Ectodermal cell (in vitro differentiated cells): ENCODE measurements at regions not wholly inside any gene's neighbourhood (a gene's known extent, or its start where the extent isn't known, plus 50 kb on each side); places are given as distances from the start of the nearest gene placed in this dataset.

Experiments
- H3K27ac ChIP-seq: 2 replicates; pipeline ENCODE4 v1.7.0; 2013; ENCODE audit warnings: mild to moderate bottlenecking, low read depth, low read length; ENCODE audit not compliant: insufficient read depth, poor library complexity, severe bottlenecking
- H3K27me3 ChIP-seq: 2 replicates; pipeline ENCODE4 v1.7.0; 2013; ENCODE audit warnings: mild to moderate bottlenecking, low read length; ENCODE audit not compliant: insufficient read depth, control insufficient read depth, poor library complexity, severe bottlenecking
- H3K36me3 ChIP-seq: one replicate; pipeline ENCODE4 v1.7.0; 2013; ENCODE audit warnings: low read length; ENCODE audit not compliant: control insufficient read depth, insufficient read depth
- H3K4me1 ChIP-seq: one replicate; pipeline ENCODE4 v1.7.0; 2013; ENCODE audit warnings: low read length; ENCODE audit not compliant: control insufficient read depth, insufficient read depth
- H3K4me3 ChIP-seq: 2 replicates; pipeline ENCODE4 v1.7.0; 2013; ENCODE audit warnings: low read depth, low read length, control low read depth; ENCODE audit not compliant: insufficient read depth
- H3K9me3 ChIP-seq: 2 replicates; pipeline ENCODE4 v1.7.0; 2013; ENCODE audit warnings: mild to moderate bottlenecking, low read length, moderate library complexity; ENCODE audit not compliant: control insufficient read depth
- WGBS, 2 experiments: methylation state at CpG; one replicate each; pipeline ENCODE4 v1.1.7; 2013; ENCODE audit warnings: missing lambda C conversion rate in 2 of 2; 5-methylcytosine and 5-hydroxymethylcytosine counted together

DNA sequence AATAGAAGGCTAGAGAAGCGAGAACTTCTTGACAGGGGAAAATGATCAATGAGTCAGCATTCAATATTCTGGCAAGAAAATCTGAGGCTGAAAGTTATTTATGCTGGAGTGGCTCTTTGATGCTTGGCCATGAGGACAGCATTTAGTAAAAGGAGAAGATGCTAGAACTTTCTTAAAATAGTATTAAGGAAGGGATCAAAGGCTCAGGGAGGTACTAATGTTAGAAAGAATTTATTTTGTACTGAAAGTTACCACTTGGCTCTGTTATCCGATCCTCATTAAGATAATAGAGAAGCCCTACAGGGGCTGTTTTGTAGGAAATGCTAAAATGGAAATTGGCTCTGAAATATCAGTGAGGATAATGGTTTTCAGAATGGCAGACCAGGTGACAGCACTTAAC, 1774.6 kb upstream of the PCDH20 start:
- 98 to 100% methylated on average over 2 of the region's 2 CpGs for WGBS, 2 experiments
- H3K4me1 ChIP-seq, result no peaks in the 10 kb centered on the region

DNA sequence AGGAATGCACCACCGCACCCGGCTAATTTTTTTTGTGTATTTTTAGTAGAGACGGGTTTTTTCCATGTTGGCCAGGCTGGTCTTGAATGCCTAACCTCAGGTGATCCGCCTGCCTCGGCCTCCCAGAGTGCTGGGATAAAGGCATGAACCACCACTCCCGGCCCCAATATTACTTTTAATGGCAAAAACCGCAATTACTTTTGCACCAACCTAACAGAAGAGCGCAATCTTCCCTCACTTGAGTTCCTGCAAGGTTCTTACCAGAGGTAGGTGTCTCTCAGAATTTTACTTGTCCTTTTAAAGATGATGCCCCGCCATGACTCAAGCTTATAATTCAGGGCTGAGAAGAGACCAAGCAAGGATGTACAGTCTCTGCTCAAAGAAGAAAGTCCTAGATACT, 1774.1 kb upstream of the PCDH20 start:
- 92% methylated on average over 9 of the region's 9 CpGs for WGBS, 2 experiments

More for the DNA sequence above, 1774.6 kb upstream of the PCDH20 start:
- H3K27ac ChIP-seq, result no peak overlapping the region
- no peaks in the 10 kb centered on the region for H3K36me3 ChIP-seq
- H3K4me3 ChIP-seq, result no peak overlapping the region
- no peaks in the 10 kb centered on the region for H3K27me3 ChIP-seq
- H3K9me3 ChIP-seq, result no peaks in the 10 kb centered on the region

DNA sequence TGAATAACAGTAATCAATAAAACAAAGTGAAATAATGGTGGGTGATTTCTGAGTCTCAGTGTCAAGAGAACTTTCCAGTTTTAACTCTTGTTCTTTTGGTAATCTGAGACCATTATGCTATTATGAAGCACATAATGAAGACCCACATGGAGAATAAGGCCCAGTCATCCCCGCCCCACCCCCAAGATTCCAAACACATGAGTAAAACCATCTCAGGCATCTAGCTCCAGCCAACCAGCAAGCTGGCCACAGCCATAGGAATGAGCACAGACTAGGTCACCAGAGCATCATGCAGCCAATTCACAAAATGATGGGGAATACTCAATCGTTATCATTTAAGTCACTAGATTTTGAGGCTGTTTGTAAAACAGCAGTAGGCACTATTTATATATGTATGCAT, 1769.0 kb upstream of the PCDH20 start:
- no peaks in the 10 kb centered on the region for H3K36me3 ChIP-seq
- no peak overlapping the region for H3K4me3 ChIP-seq
- no peaks in the 10 kb centered on the region for H3K4me1 ChIP-seq
- WGBS, 2 experiments, result 58 to 78% methylated on average over 2 of the region's 2 CpGs
- H3K27ac ChIP-seq, result no peak overlapping the region
- H3K27me3 ChIP-seq, result no peaks in the 10 kb centered on the region
- no peaks in the 10 kb centered on the region for H3K9me3 ChIP-seq

More for the DNA sequence above, 1774.1 kb upstream of the PCDH20 start:
- no peak overlapping the region for H3K27ac ChIP-seq
- H3K4me3 ChIP-seq, result no peak overlapping the region
- no peaks in the 10 kb centered on the region for H3K4me1 ChIP-seq
- no peaks in the 10 kb centered on the region for H3K27me3 ChIP-seq
- no peaks in the 10 kb centered on the region for H3K36me3 ChIP-seq
- H3K9me3 ChIP-seq, result no peaks in the 10 kb centered on the region

DNA sequence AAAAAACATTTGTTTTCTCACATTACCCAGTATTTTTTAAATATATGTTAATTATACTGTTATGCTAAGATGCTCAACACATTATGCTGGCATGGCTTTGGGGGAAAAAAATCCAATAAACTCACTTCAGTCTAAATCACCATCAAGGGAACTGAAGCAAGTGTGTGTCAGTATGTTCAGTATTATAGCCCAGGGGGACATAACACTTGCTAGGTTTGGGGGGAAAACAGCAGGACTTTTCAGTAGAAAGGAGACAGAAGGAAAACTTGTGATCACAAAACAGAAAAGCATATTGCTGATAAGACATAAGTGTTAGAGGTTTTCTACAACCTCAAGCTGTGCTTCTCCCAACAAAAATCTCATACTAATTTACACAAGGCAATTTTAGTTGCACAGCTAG, 1759.9 kb upstream of the PCDH20 start:
- H3K36me3 ChIP-seq, result no peaks in the 10 kb centered on the region

DNA sequence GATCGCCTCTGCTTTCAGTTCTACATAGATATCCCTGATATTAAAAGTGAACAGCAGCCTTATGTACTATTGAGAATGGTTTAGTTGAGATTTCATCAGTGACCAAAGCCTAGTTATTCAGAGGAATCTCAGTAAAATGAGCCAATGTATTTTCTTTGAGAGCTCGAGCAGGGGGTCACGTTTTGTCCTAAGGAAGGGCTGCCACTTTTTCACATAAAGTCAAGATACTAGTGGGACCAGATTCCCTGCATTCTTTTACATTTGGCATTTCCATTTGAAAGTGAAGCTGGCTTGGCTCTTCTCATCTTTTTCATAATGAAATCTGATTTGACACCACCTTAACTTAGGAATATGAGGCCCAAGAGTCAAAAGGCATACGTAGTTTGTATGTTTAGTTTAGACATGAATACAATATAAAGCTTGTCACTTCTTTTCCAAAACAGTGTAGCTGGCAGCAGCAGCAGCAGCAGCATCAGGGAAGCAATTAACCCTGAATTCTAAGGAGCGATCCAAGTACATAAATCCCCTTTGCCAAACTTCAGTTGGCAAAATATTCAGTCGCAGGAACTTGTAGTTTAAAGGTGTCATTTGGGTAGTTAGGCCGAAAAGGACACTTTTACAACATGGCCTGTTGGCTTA, 1752.2 kb upstream of the PCDH20 start:
- Histone ChIP-seq H3K27me3 (no peaks in the 10 kb centered on the region), H3K36me3 (no peaks in the 10 kb centered on the region), H3K9me3 (no peaks in the 10 kb centered on the region), H3K4me1 (peaks cover 7% of the 10 kb centered on the region), H3K27ac (no peak overlapping the region), H3K4me3 (no peak overlapping the region)
- 67 to 69% methylated on average over 6 of the region's 7 CpGs for WGBS, 2 experiments

More for the DNA sequence above, 1759.9 kb upstream of the PCDH20 start:
- Histone ChIP-seq H3K4me1 (no peaks in the 10 kb centered on the region), H3K9me3 (no peaks in the 10 kb centered on the region), H3K27me3 (no peaks in the 10 kb centered on the region), H3K4me3 (no peak overlapping the region), H3K27ac (no peak overlapping the region)

DNA sequence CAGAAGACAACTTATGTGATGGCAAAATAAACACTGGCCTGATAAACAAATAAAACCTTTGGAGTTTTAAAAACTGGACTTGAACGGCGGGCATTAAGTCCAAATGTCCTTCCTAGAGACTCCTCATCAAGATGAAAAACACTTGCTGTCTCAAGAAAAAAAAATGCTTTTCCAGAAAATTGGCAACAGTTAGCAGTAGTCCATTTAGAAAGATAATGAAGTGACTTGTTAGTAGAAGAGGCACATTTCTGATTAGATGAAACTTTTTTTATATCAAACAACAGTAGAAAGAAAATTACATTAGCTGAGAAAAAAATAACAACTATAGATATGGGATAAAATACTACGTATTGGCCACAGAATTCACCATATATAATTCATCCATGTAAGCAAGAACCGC, 1750.7 kb upstream of the PCDH20 start:
- Histone ChIP-seq H3K4me3 (no peak overlapping the region), H3K9me3 (no peaks in the 10 kb centered on the region), H3K27me3 (no peaks in the 10 kb centered on the region), H3K36me3 (no peaks in the 10 kb centered on the region), H3K4me1 (peaks cover 7% of the 10 kb centered on the region), H3K27ac (no peak overlapping the region)
- WGBS, 2 experiments, result 74 to 88% methylated on average over 2 of the region's 4 CpGs

DNA sequence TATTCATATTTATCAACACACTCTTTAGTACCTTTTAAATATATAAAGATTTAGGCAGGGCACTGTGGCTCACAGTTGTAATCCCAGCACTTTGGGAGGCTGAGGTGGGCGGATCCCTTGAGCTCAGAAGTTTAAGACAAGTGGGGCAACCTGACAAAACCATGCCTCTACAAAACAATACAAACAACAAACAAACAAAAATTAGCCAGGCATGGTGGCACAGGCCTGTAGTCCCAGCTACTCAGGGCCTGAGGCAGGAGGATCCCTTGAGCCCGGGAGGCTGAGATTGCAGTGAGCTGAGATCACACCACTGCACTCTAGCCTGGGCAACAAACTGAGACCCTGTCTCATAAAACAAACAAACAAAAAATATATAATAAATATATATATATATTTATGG, 1748.3 kb upstream of the PCDH20 start:
- Histone ChIP-seq H3K4me1 (peaks cover 7% of the 10 kb centered on the region), H3K4me3 (no peak overlapping the region), H3K27me3 (no peaks in the 10 kb centered on the region), H3K9me3 (no peaks in the 10 kb centered on the region), H3K36me3 (no peaks in the 10 kb centered on the region), H3K27ac (no peak overlapping the region)
- 80 to 89% methylated on average over 2 of the region's 2 CpGs for WGBS, 2 experiments

DNA sequence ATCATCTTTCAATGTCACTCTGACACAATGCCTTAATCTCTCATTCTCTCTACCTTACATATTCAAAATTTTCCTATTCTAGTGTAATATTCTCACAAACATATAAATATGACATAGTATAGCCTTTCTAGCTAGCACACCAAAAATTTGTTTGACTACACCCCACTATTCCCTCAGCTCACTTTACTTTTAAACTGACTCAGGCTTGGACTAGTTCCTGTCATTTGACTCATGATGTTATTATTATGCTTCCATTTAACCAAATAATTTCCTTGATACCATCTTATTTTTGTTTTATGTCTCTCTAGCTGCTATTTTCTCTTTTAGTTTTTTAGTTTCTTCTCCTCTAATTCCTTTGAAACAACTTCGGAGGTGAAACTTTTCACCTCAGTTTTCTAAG, 1745.6 kb upstream of the PCDH20 start:
- Histone ChIP-seq H3K4me1 (no peaks in the 10 kb centered on the region), H3K9me3 (no peaks in the 10 kb centered on the region), H3K27ac (no peak overlapping the region), H3K27me3 (no peaks in the 10 kb centered on the region), H3K4me3 (no peak overlapping the region), H3K36me3 (no peaks in the 10 kb centered on the region)
- 100% methylated on average over 1 of the region's 1 CpG for WGBS, 2 experiments

DNA sequence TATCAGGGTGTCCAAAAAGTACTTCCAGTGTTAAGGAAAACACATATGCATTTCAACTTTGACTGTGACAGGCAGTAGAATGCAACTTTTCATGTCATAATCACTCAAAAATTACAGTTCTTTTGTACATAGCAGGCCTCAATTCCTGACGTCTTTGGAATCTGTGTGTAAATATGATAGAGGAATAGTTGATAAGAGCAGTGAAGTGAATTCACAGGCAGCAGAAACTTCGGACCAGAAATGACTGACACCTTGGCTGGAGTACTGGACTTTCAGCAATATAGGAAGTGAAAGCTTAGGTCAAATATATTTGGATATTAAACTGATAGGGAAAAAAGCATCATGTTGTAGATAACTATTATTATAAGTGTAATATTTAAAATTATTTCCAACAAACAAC, 1741.2 kb upstream of the PCDH20 start:
- Histone ChIP-seq H3K4me3 (no peak overlapping the region), H3K36me3 (no peaks in the 10 kb centered on the region), H3K9me3 (no peaks in the 10 kb centered on the region), H3K4me1 (no peaks in the 10 kb centered on the region), H3K27ac (no peak overlapping the region), H3K27me3 (no peaks in the 10 kb centered on the region)
- WGBS, 2 experiments, result 93 to 95% methylated on average over 2 of the region's 2 CpGs

DNA sequence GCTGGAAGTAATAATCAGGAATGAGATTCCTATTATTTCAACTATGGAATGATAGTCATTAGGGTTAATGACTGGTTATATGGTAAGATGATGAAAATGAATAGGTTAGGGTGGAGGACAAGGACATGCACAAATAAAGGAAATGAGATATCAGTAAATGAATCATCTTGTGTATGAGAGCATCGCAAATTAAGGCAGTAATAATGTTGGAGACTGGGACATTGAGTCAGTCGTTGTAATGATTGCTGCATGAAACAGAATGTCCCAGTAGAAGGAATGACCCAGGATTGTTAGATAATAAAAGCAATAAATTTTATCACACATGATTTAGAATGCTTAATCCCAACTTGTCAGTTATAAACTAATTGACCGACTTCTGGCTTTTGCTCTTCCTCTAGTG, 1733.7 kb upstream of the PCDH20 start:
- Histone ChIP-seq H3K9me3 (no peaks in the 10 kb centered on the region), H3K27me3 (no peaks in the 10 kb centered on the region), H3K4me1 (no peaks in the 10 kb centered on the region), H3K36me3 (no peaks in the 10 kb centered on the region), H3K27ac (no peak overlapping the region), H3K4me3 (no peak overlapping the region)
- WGBS, 2 experiments, result 78 to 82% methylated on average over 3 of the region's 3 CpGs

DNA sequence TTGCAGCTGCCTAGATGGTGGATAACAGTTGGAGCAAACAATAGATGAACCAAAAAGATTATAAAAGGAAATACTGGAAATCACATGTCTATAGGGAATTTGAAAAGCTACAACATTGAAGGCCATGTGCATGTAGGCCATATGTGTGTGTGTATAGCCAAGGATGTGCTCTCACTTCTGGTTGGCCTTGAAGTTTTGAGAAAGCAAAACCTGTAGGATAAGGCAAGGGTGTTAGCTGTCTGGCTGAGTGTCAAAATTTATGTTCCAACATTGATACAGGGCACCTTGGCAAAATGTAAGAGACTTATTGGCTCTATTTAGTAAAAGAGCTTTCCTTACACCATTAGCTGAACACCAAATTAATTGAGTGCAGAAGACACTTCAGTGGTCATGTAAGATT, 1723.6 kb upstream of the PCDH20 start:
- no peaks in the 10 kb centered on the region for H3K36me3 ChIP-seq
- H3K27me3 ChIP-seq, result no peaks in the 10 kb centered on the region
- no peak overlapping the region for H3K27ac ChIP-seq
- H3K4me1 ChIP-seq, result no peaks in the 10 kb centered on the region
- no peaks in the 10 kb centered on the region for H3K9me3 ChIP-seq
- no peak overlapping the region for H3K4me3 ChIP-seq
